Right ventricle myocardium inferior (tissue), 1 donor: ENCODE measurements at regions not wholly inside any gene's neighbourhood (a gene's known extent, or its start where the extent isn't known, plus 50 kb on each side); places are given as distances from the start of the nearest gene placed in this dataset.
A peak's percentile ranks its signal among the peaks of the same experiment; 100 is the strongest.

ENCODE experiments used
- ATAC-seq: fragments of 200-7000 bp; cut with Tn5 transposase; one replicate; pipeline ENCODE4 v1.9.1; 2020; ENCODE audit warnings: mild to moderate bottlenecking, moderate library complexity
- DNase-seq: peaks from one replicate; pipeline ENCODE4 v3.0.0; 2021; ENCODE audit errors: missing footprints
- intact Hi-C: fragments of 100-400 bp; cut with DNase I; formaldehyde crosslinking; loops from one replicate; pipeline ENCODE4 v1.11.0; 2022
- donor health status: DM: no; HTN: yes; CAD: no; lungs with severe emphysema.

GRCh38 chr3:64342940-64343688 is 117.8 kb upstream of the PRICKLE2 start:
- ATAC-seq (no peak), DNase-seq (no peak)
- intact Hi-C loops, result no loop called here

- DNase-seq, result no peak
- intact Hi-C loops, result no loop called here
- ATAC-seq, result no peak
Measured at GRCh38 chr3:64341296-64341695, 116.0 kb upstream of the PRICKLE2 start.

DNA sequence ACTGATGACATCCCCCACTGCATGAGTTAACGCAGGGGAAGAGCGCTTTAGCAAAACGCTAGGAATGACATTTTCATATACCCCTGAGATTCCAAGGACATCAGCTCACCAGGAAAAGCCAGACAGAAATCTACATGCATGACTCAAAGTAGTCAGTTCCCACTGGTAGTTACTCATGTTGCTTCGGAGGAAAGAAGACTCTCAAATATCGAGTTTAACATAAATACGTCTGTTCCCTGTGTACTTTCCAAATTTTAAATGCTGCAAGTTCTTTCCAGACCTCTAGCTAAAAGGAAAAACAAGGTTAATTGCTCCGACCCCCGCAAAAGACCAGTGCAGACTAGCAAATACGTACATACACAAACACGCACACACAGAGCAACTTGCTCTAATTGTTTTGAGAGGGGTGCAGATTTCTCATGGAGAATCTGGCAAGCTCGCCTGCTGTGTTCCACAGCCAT is 115.4 kb upstream of the PRICKLE2 start:
- no peak for ATAC-seq
- no peak for DNase-seq
- intact Hi-C loops, result no loop called here

DNA sequence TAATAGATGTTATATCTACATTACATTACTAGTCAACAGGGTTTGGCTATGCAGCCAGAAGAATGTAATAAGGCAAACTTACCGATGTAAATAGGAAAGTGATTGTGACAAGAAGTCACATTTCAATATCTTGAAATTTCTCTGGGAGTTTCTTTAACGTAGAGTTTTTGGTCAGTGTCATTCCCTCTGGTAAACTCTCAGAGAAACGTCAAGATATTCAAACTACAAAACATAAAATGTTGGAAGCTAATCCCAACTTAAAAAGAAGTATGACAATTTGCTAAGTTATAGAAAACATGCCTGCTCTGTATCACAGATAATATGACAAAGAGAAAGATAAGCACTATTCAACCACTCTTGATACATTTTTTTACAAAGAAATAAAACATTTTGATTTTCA is 111.2 kb upstream of the PRICKLE2 start:
- no peak for DNase-seq
- ATAC-seq, result no peak
- intact Hi-C loops, result no loop called here

DNA sequence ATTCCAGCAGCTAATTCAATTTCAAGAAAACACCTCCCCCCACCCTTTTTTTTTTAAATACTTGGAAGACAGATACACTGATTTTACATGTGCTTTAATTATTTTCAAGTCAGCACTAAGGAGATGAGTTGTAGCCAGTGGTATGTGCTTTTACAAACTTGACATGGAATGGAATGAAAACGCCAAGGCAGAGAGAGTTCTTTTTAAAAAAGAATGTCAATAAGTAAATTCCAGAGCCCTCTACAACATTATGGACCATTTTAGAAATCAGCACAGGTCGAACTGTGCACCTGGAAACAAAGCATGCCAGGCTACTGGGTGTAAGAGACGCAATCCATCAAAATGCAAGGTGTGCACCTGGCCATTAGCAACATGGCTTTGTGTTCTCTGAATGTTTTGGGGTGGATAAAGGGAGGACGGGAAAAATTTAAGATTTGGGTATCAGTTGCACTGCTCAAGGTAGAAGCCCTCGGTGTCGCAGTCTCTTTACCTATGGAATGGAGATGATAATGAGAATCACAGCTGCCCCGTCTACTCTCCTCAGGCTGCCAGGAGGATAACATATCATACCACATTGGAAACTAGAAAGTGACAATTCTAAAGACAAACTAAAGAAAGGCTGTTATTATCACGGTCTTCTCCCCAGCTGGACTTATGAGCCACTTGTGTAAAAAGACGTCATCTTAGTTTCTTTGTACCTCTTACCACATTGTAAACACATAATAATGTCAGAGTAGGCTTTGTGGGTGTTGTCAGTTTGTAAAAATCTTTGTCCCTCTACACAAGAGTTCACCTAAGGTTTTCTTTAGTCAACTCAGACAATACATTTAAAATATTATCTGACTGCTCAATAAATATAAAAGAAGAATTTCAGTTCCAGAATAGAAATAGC is 107.4 kb upstream of the PRICKLE2 start:
- DNase-seq (no peak), ATAC-seq (no peak)
- intact Hi-C loops, result no loop called here

- intact Hi-C loops, result no loop called here
- no peak for ATAC-seq
- no peak for DNase-seq
Measured at GRCh38 chr3:64331605-64332004, 106.3 kb upstream of the PRICKLE2 start.

GRCh38 chr3:64329037-64329436 is 103.8 kb upstream of the PRICKLE2 start:
- no peak for ATAC-seq
- no peak for DNase-seq
- intact Hi-C loops, result no loop called here

DNA sequence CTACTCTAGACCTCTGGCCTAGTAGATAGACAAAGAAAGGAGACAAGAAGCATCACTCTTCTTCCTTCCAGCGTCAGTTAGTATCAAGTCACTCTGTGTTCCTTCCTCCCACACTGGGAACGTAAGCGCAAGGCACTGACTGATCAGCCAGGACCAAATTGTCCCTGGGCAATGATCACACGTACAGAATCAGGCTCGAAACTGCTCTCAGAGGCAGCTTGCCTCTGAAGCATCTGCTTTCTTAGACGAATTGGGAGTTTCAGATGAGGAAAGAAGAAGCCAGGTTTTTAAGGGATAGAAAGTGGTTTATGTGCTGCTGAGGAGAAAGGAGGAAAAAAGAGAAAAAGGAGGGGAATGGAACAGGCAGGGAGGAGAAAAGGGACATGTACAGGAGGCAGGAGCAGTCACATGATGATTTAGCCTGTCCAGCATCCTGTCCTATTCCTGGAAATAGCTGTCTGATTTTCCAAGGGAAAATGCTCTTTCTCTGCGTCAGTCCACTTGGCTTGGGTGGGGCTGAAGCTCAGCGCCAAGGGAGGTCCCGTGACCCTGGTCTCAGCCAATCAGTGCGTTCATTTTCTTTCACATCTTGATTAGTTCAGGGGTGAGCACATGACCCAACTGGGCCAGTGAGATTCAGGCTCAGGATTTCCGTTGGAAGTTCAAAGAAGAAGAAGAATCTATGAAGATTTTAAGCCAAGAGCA is 102.0 kb upstream of the PRICKLE2 start:
- DNase-seq (peak; percentile 80), ATAC-seq (peak; percentile 97)
- intact Hi-C loops, result no loop called here

GRCh38 chr3:64321747-64322146 is 96.5 kb upstream of the PRICKLE2 start:
- ATAC-seq, result no peak
- intact Hi-C loops, result no loop called here
- DNase-seq, result no peak

DNA sequence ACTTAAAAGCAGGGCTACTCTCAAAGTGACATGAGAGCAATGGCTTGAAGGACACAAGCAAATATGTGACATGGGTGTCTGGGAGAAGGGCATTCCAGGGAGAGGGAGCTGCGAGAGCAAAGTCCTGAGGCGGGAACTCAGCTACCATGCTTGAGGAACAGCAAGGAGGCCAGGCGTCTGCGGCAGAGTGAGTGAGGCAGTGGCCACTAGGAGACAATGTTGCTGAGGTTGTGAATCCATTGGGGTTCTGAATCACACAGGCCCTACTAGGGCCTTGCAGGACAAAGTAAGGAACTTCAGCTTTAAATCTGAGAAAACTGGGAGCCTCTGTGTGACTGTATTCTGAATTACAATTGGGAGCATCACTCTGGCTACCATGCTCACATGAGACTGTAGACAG is 94.1 kb upstream of the PRICKLE2 start:
- ATAC-seq, result no peak
- intact Hi-C loops, result no loop called here
- DNase-seq, result no peak

DNA sequence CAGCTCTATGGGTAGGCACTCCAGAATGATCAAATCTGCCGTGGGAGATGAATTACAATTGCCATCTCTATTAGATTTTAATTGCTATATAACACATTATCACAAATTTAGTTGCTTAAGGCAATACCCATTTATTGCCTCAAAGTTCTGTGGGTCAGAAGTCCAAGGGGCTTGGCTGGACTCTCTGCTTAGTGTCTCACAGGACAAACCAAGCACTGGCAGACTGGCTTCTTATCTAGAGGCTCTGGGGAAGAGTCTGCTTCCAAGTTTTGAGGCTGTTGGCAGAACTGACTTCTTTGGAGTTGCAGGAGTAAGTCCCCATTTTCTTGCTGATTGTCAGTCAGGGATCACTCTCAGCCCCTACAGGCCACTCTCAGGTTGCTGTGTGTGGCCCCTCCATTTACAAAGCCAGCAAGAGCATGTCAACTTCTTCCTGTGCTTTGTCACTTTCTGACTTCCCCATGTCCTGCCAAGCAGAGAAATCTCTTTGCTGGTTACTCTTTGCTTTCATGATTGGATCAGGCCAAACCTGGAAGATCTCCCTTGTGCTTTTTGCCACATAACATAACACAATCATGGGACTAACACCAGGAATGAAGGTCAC is 93.5 kb upstream of the PRICKLE2 start:
- ATAC-seq, result peak; percentile 79
- intact Hi-C loops, result no loop called here
- no peak for DNase-seq

DNA sequence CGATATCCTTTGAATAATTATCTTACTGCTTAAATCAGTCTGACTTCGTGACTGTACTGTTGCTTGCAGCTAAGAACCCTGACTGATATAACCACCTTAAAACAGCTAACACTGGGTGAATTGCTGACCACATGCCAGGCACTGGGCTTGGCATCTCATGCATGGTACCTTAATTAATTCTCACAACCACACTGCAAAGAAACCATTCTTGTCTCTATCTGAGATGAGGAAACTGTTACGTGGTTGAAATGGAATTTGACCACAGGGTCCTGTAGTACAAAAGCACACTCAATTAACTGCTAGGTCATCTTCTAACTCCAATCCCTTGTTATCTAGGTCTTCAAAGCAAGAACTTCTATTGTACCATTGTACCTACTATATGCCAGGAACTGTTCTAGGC is 92.7 kb upstream of the PRICKLE2 start:
- DNase-seq (no peak), ATAC-seq (no peak)
- intact Hi-C loops, result no loop called here

DNA sequence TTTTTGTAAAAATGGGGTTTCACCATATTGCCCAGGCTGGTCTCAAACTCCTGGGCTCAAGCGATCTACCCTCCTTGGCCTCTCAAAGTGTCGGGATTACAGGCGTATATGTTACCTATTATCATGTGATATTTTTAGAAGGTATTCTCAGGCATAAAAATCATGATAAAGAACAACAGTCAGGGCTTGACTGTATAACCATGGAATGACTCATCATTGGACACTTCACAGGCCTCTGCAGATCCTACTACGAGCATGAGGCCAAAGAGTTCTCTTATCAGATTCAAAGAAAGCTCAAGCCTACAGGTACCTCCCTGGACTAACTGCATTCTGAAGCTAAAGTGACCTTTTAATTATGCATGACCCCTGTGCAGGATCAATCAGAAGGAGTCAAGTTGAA is 91.7 kb upstream of the PRICKLE2 start:
- intact Hi-C loops, result no loop called here
- DNase-seq (no peak), ATAC-seq (no peak)

DNA sequence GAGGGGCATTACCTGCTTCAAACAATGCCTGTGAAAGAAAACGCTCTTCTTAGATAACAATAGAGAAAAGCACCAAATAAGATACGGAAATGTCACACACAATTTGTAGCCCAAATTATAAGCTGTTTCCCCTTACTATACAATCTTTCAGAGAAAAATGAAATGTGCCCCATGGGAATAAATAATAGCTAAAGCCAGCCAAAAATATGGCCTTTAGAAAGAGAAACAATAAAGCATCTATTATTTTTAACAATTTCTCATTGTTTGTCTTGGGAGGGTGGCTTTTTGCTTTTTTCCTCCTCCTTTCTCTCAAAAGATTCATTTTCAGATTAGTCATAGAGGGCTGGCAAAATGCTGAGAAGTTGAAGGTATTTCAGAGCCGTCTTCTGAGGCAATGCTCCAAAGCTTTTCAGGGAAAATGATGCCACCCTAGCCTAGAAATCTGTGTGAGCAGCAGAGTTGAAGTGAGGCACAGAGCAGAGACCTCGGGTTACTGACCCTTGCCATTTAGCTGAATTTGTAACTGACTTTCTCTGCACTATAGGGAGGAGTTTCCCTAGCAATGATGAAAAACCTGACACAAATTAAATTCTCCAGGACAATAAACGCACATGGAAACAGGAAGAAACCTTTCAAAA is 86.3 kb upstream of the PRICKLE2 start:
- no peak for ATAC-seq

DNA sequence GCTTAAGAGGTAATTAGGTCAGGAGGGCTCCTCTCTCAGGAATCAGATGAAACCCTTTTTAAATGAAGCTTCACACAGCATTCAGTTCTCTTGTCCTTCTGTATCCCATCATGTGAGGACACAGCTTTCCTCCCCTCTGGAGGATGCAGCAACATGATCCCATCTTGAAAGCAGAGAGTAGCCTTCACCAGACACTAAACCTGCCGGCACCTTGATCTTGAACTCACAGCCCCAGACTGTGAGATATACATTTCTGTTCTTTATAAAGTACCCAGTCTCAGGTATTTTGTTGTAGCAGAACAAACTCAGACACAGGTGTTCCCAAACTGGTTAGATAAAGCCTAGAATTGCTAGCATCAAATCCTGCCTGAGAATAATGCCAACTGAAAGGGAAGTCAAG is 83.7 kb upstream of the PRICKLE2 start:
- DNase-seq (no peak), ATAC-seq (no peak)
- intact Hi-C loops, result no loop called here

More for the DNA sequence above, 86.3 kb upstream of the PRICKLE2 start:
- intact Hi-C loops, result no loop called here
- no peak for DNase-seq

DNA sequence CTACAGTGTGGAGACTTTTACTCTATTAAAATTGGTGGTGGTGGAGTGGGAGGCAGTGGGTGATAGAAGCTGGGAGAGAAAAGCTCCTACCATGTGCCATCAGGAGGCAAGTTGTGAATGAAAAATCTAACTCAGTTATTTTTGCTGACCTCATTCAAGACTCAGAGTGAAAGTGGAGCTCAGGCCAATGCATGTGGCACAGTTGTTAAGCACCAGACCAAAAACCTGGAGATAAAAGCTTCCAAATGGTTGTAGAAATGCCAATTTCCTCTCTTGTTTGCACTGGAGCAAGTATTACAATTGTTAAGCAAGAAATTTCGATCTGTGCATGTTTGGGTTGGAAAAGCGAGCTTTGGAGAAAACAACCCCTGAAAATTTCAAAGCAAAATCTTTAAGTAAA is 81.5 kb upstream of the PRICKLE2 start:
- intact Hi-C loops, result no loop called here
- DNase-seq, result no peak
- ATAC-seq, result no peak

DNA sequence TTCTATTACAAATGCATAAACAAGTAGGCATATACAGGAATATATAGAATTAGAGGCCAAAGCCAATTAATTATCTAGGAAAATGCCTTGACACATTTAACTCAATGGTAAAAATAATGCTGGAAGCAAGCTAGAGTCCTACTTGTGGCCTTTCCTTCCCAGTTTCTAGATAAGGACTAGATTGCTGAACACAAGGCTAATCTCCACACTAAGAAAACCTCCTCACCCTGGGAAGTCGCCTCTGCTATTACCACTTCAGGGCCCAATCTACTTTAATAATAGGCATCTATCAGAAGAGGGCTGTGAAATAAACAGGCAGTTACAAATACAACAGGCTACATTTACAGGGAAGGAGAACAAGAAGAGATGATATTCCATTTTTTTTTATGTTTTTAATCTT is 80.5 kb upstream of the PRICKLE2 start:
- intact Hi-C loops, result no loop called here
- ATAC-seq (no peak), DNase-seq (no peak)

DNA sequence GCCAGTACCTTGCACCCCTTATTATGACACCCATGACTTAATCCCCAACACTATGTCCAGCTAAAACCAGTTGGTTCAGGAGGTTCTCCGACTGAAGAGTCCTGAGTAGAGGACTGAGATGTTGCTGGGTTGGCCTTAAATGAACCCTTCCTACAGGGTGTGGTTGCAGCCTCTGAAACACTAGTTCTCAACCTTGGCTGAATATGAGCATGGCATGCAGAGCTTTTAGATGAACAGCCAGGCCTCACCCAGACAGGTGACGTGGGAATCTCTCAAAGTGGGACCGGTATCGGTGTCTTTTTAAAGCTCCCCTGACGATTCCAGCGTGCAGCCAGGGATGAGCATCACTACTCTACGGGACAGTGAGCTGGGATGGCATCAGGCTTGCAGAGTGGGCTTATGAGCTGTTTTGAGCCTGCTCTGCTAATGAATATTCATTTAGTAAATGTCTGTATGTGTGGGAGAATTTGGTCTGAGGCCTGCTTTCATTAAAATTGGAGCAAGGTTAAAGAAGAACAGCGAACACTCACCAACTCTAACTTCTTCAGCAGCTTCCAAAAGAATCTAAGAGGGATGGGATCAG is 79.7 kb upstream of the PRICKLE2 start:
- intact Hi-C loops, result no loop called here
- DNase-seq, result no peak
- no peak for ATAC-seq
